H9 (cell line): ENCODE measurements at regions not wholly inside any gene's neighbourhood (a gene's known extent, or its start where the extent isn't known, plus 50 kb on each side); places are given as distances from the start of the nearest gene placed in this dataset.

Source experiments
- DNase-seq: peaks from one replicate; pipeline ENCODE4 v3.0.0-alpha.2; 2017
- H2AFZ ChIP-seq: one replicate; pipeline ENCODE4 v1.6.1; 2013; ENCODE audit warnings: mild to moderate bottlenecking, low read length, control low read depth, moderate library complexity
- H2AK5ac ChIP-seq: 2 replicates; pipeline ENCODE4 v1.6.1; 2013; ENCODE audit warnings: low read length, control low read depth, mixed read lengths; ENCODE audit not compliant: insufficient read length
- H2BK120ac ChIP-seq: one replicate; pipeline ENCODE4 v1.6.1; 2013; ENCODE audit warnings: low read depth, mild to moderate bottlenecking, low read length, control low read depth, inconsistent platforms; ENCODE audit not compliant: poor library complexity, severe bottlenecking
- H2BK12ac ChIP-seq: 2 replicates; pipeline ENCODE4 v1.6.1; 2013; ENCODE audit warnings: low read length, control low read depth, mixed read lengths, low read depth; ENCODE audit not compliant: insufficient read length
- H2BK15ac ChIP-seq: 2 replicates; pipeline ENCODE4 v1.6.1; 2013; ENCODE audit warnings: low read depth, low read length, control low read depth
- H2BK20ac ChIP-seq: one replicate; pipeline ENCODE4 v1.6.1; 2013; ENCODE audit warnings: low read depth, mild to moderate bottlenecking, low read length, control low read depth, inconsistent platforms; ENCODE audit not compliant: poor library complexity, severe bottlenecking
- H2BK5ac ChIP-seq: 2 replicates; pipeline ENCODE4 v1.6.1; 2013; ENCODE audit warnings: low read length, control low read depth, mixed read lengths; ENCODE audit not compliant: insufficient read length
- H3K14ac ChIP-seq: 2 replicates; pipeline ENCODE4 v1.6.1; 2013; ENCODE audit warnings: low read length, control low read depth; ENCODE audit not compliant: insufficient read depth
- H3K18ac ChIP-seq: 2 replicates; pipeline ENCODE4 v1.6.1; 2013; ENCODE audit warnings: low read depth, mild to moderate bottlenecking, mixed read lengths, low read length, control low read depth; ENCODE audit not compliant: insufficient read length
- H3K23ac ChIP-seq: 2 replicates; pipeline ENCODE4 v1.6.1; 2013; ENCODE audit warnings: low read length, control low read depth, mixed read lengths, low read depth; ENCODE audit not compliant: insufficient read length
- H3K23me2 ChIP-seq: 2 replicates; pipeline ENCODE4 v1.6.1; 2013; ENCODE audit warnings: low read depth, mild to moderate bottlenecking, mixed read lengths, low read length, control low read depth; ENCODE audit not compliant: insufficient read length, poor library complexity, severe bottlenecking
- H3K27ac ChIP-seq: 2 replicates; pipeline ENCODE4 v1.5.1; 2013; ENCODE audit warnings: low read length, control low read depth, mixed read lengths, low read depth; ENCODE audit not compliant: insufficient read length
- H3K27me3 ChIP-seq: 2 replicates; pipeline ENCODE4 v1.6.1; 2013; ENCODE audit warnings: low read length, control low read depth, inconsistent platforms; ENCODE audit not compliant: insufficient read depth
- H3K4ac ChIP-seq: 2 replicates; pipeline ENCODE4 v1.6.1; 2013; ENCODE audit warnings: low read depth, mild to moderate bottlenecking, control low read depth, inconsistent platforms, low read length, moderate library complexity
- H3K4me1 ChIP-seq: 2 replicates; pipeline ENCODE4 v1.6.1; 2013; ENCODE audit warnings: low read length, control low read depth, inconsistent platforms; ENCODE audit not compliant: insufficient read depth
- H3K4me2 ChIP-seq: 2 replicates; pipeline ENCODE4 v1.6.1; 2013; ENCODE audit warnings: low read length, control low read depth, mixed read lengths; ENCODE audit not compliant: insufficient read length, insufficient read depth
- H3K56ac ChIP-seq: 2 replicates; pipeline ENCODE4 v1.6.1; 2013; ENCODE audit warnings: low read depth, mild to moderate bottlenecking, mixed read lengths, low read length, control low read depth; ENCODE audit not compliant: insufficient read length
- H3K79me1 ChIP-seq: 2 replicates; pipeline ENCODE4 v1.6.1; 2013; ENCODE audit warnings: low read depth, mild to moderate bottlenecking, moderate library complexity, low read length, control low read depth, inconsistent platforms; ENCODE audit not compliant: insufficient read depth, poor library complexity, severe bottlenecking
- H3K79me2 ChIP-seq: 2 replicates; pipeline ENCODE4 v1.6.1; 2013; ENCODE audit warnings: low read length, control low read depth, inconsistent platforms; ENCODE audit not compliant: insufficient read depth
- H3K9ac ChIP-seq: 2 replicates; pipeline ENCODE4 v1.6.1; 2013; ENCODE audit warnings: low read length, control low read depth, mixed read lengths; ENCODE audit not compliant: insufficient read length; ENCODE audit errors: extremely low read depth
- H3K9me3 ChIP-seq: one replicate; pipeline ENCODE4 v1.6.1; 2013; ENCODE audit warnings: low read depth, low read length, inconsistent platforms; ENCODE audit not compliant: control insufficient read depth
- H3T11ph ChIP-seq: one replicate; pipeline ENCODE4 v1.6.1; 2013; ENCODE audit warnings: mild to moderate bottlenecking, low read length, control low read depth, inconsistent platforms
- H4K20me1 ChIP-seq: one replicate; pipeline ENCODE4 v1.6.1; 2013; ENCODE audit not compliant: control insufficient read depth, insufficient read length, insufficient read depth
- H4K5ac ChIP-seq: 2 replicates; pipeline ENCODE4 v1.6.1; 2013; ENCODE audit warnings: low read depth, mild to moderate bottlenecking, mixed read lengths, low read length, control low read depth; ENCODE audit not compliant: insufficient read length
- H4K8ac ChIP-seq: replicated peaks from 2 replicates; pipeline ENCODE4 v1.6.1; 2013; ENCODE audit warnings: low read length, control low read depth, mixed read lengths, low read depth; ENCODE audit not compliant: insufficient read length
- H4K91ac ChIP-seq: 2 replicates; pipeline ENCODE4 v1.6.1; 2013; ENCODE audit warnings: low read depth, mild to moderate bottlenecking, moderate library complexity, mixed read lengths, low read length, control low read depth; ENCODE audit not compliant: insufficient read length
- H3K27ac Mint-ChIP-seq, 3 experiments: 2 replicates in 2 of 3; 3 replicates in 1 of 3; pipeline ENCODE4 v1.8.0; 2020 to 2021; ENCODE audit warnings: mixed read lengths in 3 of 3, mild to moderate bottlenecking in 1 of 3, moderate library complexity in 1 of 3
- H3K27me3 Mint-ChIP-seq: 2 replicates; pipeline ENCODE4 v1.8.0; 2021; ENCODE audit warnings: low read depth, mild to moderate bottlenecking, moderate library complexity, mixed read lengths
- H3K36me3 Mint-ChIP-seq, 3 experiments: 2 replicates in 2 of 3; 3 replicates in 1 of 3; pipeline ENCODE4 v1.8.0; 2020 to 2021; ENCODE audit warnings: low read depth in 3 of 3, mixed read lengths in 3 of 3; ENCODE audit not compliant: insufficient read depth in 1 of 3
- H3K4me1 Mint-ChIP-seq, 2 experiments: 2 replicates each; pipeline ENCODE4 v1.8.0; 2020; ENCODE audit warnings: mixed read lengths in 2 of 2
- H3K4me3 Mint-ChIP-seq, 2 experiments: 2 replicates in 1 of 2; 3 replicates in 1 of 2; pipeline ENCODE4 v1.8.0; 2020 to 2021; ENCODE audit warnings: mild to moderate bottlenecking in 2 of 2, mixed read lengths in 2 of 2, moderate library complexity in 1 of 2
- H3K9me3 Mint-ChIP-seq, 2 experiments: 2 replicates in 1 of 2; 3 replicates in 1 of 2; pipeline ENCODE4 v1.8.0; 2020; ENCODE audit warnings: mild to moderate bottlenecking in 2 of 2, mixed read lengths in 2 of 2, moderate library complexity in 1 of 2
- CTCF ChIP-seq: fragments of 200-600 bp; sonication (generic); conservative IDR thresholded peaks from 3 replicates; pipeline ENCODE4 v1.8.0; 2021; ENCODE audit warnings: antibody characterized with exemption, mild to moderate bottlenecking
- WGBS: extraction: QIAGEN DNeasy Blood & Tissue Kit; methylation state at CpG from one replicate; pipeline ENCODE4 v1.1.7; 2013; ENCODE audit warnings: missing lambda C conversion rate, low lambda C conversion rate, mixed read lengths; ENCODE audit not compliant: insufficient read length; ENCODE audit errors: extremely low coverage; 5-methylcytosine and 5-hydroxymethylcytosine counted together

DNA sequence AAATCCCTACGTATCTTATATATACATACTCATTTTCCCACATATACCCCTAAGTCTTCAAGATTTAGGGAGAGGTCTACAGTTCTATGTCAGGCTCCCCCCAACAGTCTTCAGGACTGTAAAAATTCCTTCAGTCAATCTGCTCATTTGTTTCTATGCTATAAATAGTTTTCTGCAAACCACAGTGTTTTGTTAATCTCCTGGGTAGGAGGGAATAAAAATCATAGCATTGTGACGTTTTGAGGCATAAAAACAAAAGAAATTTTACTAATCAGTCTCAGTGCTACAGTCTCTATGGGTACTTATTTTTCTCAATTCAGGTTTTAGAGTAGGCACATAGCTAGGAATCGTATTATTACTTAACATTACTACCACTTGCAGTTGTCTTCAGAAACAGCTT lies 552.8 kb upstream of the LRRC4C start:
- no peak overlapping the region for H2BK120ac ChIP-seq
- no peaks in the 10 kb centered on the region for H3K4me1 ChIP-seq
- Mint-ChIP-seq H3K27ac (no peak overlapping the region; a peak in 1 of 7 replicates), H3K4me1 (no peaks in the 10 kb centered on the region), H3K4me3 (no peak overlapping the region), H3K27me3 (no peaks in the 10 kb centered on the region), H3K36me3 (no peaks in the 10 kb centered on the region), H3K9me3 (no peaks in the 10 kb centered on the region; a peak in 1 of 5 replicates)
- TF ChIP-seq CTCF, result no peak
- no peaks in the 10 kb centered on the region for H3K27me3 ChIP-seq
- no peaks in the 10 kb centered on the region for H3K79me2 ChIP-seq
- H4K8ac ChIP-seq, result no peak overlapping the region
- H3K56ac ChIP-seq, result no peak overlapping the region
- H2BK15ac ChIP-seq, result no peak overlapping the region
- H4K91ac ChIP-seq, result no peak overlapping the region
- H3K23me2 ChIP-seq, result no peaks in the 10 kb centered on the region
- H3K14ac ChIP-seq, result no peak overlapping the region
- H3K4me2 ChIP-seq, result no peak overlapping the region
- no peak overlapping the region for H3K27ac ChIP-seq
- H2BK5ac ChIP-seq, result no peak overlapping the region
- no peak overlapping the region for H2AK5ac ChIP-seq
- no peaks in the 10 kb centered on the region for H4K20me1 ChIP-seq
- H2BK20ac ChIP-seq, result no peak overlapping the region
- H2AFZ ChIP-seq, result no peak overlapping the region
- H2BK12ac ChIP-seq, result no peak overlapping the region
- H3K79me1 ChIP-seq, result no peaks in the 10 kb centered on the region
- H3K4ac ChIP-seq, result no peak overlapping the region
- H3K18ac ChIP-seq, result no peak overlapping the region
- no CpG with 5 or more reads among the region's 3 CpGs for WGBS
- H3T11ph ChIP-seq, result no peak overlapping the region
- no peak overlapping the region for H3K23ac ChIP-seq
- H3K9me3 ChIP-seq, result no peaks in the 10 kb centered on the region
- no peak overlapping the region for H4K5ac ChIP-seq
- no peak overlapping the region for H3K9ac ChIP-seq
- DNase-seq, result no peak
